Prostate gland (tissue), 2 donors: ENCODE measurements at regions not wholly inside any gene's neighbourhood (a gene's known extent, or its start where the extent isn't known, plus 50 kb on each side); places are given as distances from the start of the nearest gene placed in this dataset.

Source experiments
- DNase-seq: peaks from one replicate; pipeline ENCODE4 v3.0.0-alpha.2; 2019; ENCODE audit warnings: low spot score
- H3K27ac ChIP-seq, 2 donors: fragments of 200-600 bp; sonication (generic); 2 replicates each; pipeline ENCODE4 v1.5.1; 2017 to 2019
- H3K27me3 ChIP-seq: fragments of 200-600 bp; sonication (generic); replicated peaks from 2 replicates; pipeline ENCODE4 v1.5.1; 2019; ENCODE audit not compliant: insufficient read depth
- H3K36me3 ChIP-seq, 2 donors: fragments of 200-600 bp; sonication (generic); 1 replicate in 1 of 2; 2 replicates in 1 of 2; pipeline versions ENCODE4 v1.5.1 to v1.8.1; 2017 to 2019
- H3K4me1 ChIP-seq: fragments of 200-600 bp; sonication (generic); replicated peaks from 2 replicates; pipeline ENCODE4 v1.5.1; 2019
- H3K4me3 ChIP-seq, 2 donors: fragments of 200-600 bp; sonication (generic); 2 replicates each; pipeline ENCODE4 v1.5.1; 2017 to 2019
- H3K9me3 ChIP-seq: fragments of 200-600 bp; sonication (generic); 2 replicates; pipeline ENCODE4 v1.5.1; 2017
- POLR2A ChIP-seq: fragments of 450-650 bp; IDR thresholded peaks from one replicate; pipeline ENCODE4 v1.6.1; 2016; ENCODE audit warnings: antibody characterized with exemption, mild to moderate bottlenecking
- POLR2AphosphoS5 ChIP-seq: sonication (generic); formaldehyde crosslinking; IDR thresholded peaks from one replicate; pipeline ENCODE4 v1.6.1; 2017; ENCODE audit warnings: antibody characterized with exemption
- WGBS: methylation state at CpG from one replicate; pipeline ENCODE4 v1.1.5; 2018; 5-methylcytosine and 5-hydroxymethylcytosine counted together
- intact Hi-C: fragments of 100-400 bp; cut with DNase I; formaldehyde crosslinking; loops from one replicate; pipeline ENCODE4 v1.14.2; 2022
- TF ChIP-seq, protein P1 (sequence below), 4 experiments: fragments of 200-600 bp in 2 of 4; fragments of 450-650 bp in 2 of 4; sonication (generic) in 2 of 4; IDR thresholded peaks; 1 replicate in 3 of 4; 2 replicates in 1 of 4; pipeline ENCODE4 v1.5.1; 2016 to 2019; ENCODE audit warnings: antibody characterized with exemption in 4 of 4, mild to moderate bottlenecking in 2 of 4, moderate library complexity in 2 of 4

DNA sequence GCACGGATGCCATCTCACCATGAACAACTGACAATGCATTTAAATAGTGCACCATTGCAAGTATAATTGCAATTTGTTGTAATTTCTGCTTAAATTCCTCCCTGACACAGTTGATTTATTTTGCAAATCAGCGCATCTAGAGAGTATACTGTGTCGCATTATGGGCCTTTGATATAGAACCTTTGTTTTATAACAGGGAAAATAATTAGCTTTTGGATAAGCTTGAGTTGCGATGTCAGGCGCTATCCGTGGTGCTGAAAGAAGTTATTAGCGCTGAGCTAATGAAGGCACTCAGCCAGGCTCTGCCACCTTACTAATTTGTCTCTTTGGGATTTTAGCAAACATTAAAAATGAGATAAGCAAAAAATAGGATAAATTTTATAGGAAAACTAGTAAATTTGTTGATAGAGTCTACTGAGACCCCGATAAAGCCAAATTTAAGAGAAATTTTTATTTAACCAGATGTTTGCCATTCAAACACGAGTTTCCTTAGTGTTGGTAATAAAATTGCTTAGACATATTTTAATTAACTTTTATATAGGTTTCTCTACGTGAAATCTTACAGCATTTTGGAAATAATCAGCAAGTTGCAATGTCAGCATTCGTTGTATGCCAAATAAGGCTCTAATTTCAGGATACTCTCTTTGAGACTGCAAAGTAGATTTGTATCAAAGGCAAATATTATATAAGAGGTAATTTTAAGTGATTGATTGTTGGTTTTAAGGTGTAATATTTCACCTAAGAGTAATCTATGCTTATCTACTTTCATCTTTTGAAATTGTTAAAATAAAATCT is 355.5 kb downstream of the TLR4 start:
- DNase-seq, result peak; percentile 6
- Histone ChIP-seq H3K27ac (no peak overlapping the region), H3K4me1 (no peaks in the 10 kb centered on the region), H3K4me3 (no peak overlapping the region), H3K9me3 (no peaks in the 10 kb centered on the region), H3K27me3 (no peaks in the 10 kb centered on the region), H3K36me3 (no peaks in the 10 kb centered on the region)
- TF ChIP-seq, protein P1, sequence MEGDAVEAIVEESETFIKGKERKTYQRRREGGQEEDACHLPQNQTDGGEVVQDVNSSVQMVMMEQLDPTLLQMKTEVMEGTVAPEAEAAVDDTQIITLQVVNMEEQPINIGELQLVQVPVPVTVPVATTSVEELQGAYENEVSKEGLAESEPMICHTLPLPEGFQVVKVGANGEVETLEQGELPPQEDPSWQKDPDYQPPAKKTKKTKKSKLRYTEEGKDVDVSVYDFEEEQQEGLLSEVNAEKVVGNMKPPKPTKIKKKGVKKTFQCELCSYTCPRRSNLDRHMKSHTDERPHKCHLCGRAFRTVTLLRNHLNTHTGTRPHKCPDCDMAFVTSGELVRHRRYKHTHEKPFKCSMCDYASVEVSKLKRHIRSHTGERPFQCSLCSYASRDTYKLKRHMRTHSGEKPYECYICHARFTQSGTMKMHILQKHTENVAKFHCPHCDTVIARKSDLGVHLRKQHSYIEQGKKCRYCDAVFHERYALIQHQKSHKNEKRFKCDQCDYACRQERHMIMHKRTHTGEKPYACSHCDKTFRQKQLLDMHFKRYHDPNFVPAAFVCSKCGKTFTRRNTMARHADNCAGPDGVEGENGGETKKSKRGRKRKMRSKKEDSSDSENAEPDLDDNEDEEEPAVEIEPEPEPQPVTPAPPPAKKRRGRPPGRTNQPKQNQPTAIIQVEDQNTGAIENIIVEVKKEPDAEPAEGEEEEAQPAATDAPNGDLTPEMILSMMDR (IDR thresholded peaks at IDR 0.05), result no peak
- TF ChIP-seq POLR2A (no peak), POLR2AphosphoS5 (no peak)
- intact Hi-C loops, result no loop called here
- WGBS, result 18% methylated on average over 11 of the region's 11 CpGs

DNA sequence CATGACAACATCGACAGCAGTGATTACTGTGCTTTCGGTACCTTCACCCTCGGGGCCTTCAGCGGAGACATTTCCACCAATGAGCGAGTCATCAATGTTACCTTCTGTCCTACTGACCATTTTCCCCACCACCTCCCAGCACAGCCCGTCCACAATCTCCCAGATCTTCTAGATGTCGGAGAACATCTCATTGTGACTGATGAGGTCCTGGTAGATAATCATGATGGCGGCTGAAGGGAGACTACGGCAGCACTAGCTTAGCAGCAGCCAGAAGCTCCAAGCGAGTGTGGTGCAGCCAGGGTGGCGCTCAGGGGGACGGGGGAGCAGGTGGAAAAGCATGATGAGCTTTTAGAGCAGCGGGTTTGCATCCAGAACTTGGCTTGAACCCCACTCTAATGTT is 379.0 kb downstream of the TLR4 start:
- TF ChIP-seq, protein P1 (IDR thresholded peaks at IDR 0.05), result no peak
- TF ChIP-seq POLR2AphosphoS5 (no peak), POLR2A (no peak)
- WGBS, result 90% methylated on average over 13 of the region's 13 CpGs
- intact Hi-C loops, result no loop called here

DNA sequence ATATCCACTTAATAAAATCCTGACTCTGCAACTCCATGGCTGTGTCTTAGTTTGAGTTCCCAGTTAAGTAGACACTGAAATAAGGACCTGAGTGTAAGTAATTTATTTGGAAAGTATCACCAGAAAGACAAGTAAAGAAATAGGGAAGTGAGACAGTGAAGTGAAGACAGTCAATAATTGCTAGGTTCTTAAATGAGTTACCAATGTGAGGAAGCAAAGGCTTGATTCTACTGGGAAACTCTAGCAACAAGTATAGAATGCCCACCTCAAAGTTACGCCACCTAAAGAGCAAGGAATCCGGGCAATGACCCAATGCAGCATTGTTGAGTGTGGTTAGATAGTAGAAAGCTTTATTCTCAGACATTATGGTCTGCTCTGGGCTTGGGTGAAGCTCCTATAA is 383.9 kb downstream of the TLR4 start:
- no peaks in the 10 kb centered on the region for H3K9me3 ChIP-seq
- no peaks in the 10 kb centered on the region for H3K4me1 ChIP-seq
- TF ChIP-seq POLR2A (no peak), POLR2AphosphoS5 (no peak)
- TF ChIP-seq, protein P1 (IDR thresholded peaks at IDR 0.05), result no peak
- H3K36me3 ChIP-seq, result no peaks in the 10 kb centered on the region
- DNase-seq, result no peak
- 94% methylated on average over 2 of the region's 2 CpGs for WGBS
- H3K27ac ChIP-seq, result no peak overlapping the region
- intact Hi-C loops, result no loop called here
- H3K27me3 ChIP-seq, result no peaks in the 10 kb centered on the region
- H3K4me3 ChIP-seq, result no peak overlapping the region

More for the DNA sequence above, 379.0 kb downstream of the TLR4 start:
- H3K27me3 ChIP-seq, result no peaks in the 10 kb centered on the region
- no peaks in the 10 kb centered on the region for H3K4me1 ChIP-seq
- no peak overlapping the region for H3K27ac ChIP-seq
- no peak overlapping the region for H3K4me3 ChIP-seq
- no peak for DNase-seq
- no peaks in the 10 kb centered on the region for H3K9me3 ChIP-seq
- no peaks in the 10 kb centered on the region for H3K36me3 ChIP-seq

DNA sequence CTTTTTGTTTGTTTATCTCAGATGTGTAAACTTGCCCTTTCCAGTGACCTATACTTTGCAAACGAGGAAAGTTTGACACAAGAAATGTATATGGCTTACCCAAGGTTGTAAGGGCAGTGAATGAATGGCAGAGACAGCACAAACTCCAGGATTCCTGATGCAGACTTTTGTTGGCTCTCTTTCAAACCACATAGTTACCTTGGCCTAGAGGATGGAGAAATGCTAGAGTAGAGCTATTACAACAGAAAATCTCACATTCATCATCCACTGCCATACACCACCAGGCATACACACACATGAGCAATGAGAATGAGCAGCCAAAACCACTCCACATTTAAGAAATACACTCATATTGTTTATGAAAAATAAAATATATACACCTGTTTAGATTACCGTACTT is 387.0 kb downstream of the TLR4 start:
- 58% methylated on average over 2 of the region's 2 CpGs for WGBS
- H3K27me3 ChIP-seq, result no peaks in the 10 kb centered on the region
- no peak overlapping the region for H3K4me3 ChIP-seq
- intact Hi-C loops, result loop anchor here (10.0 kb wide), 1 partner anchor 56 kb away; no protein-coding TSS in a partner anchor
- TF ChIP-seq, protein P1 (IDR thresholded peaks at IDR 0.05), result no peak
- TF ChIP-seq POLR2AphosphoS5, result no peak
- no peak for TF ChIP-seq POLR2A
- no peaks in the 10 kb centered on the region for H3K4me1 ChIP-seq
- no peaks in the 10 kb centered on the region for H3K36me3 ChIP-seq
- H3K9me3 ChIP-seq, result no peaks in the 10 kb centered on the region
- H3K27ac ChIP-seq, result no peak overlapping the region
- no peak for DNase-seq
